ENCODE measurements at regions not wholly inside any gene's neighbourhood (a gene's known extent, or its start where the extent isn't known, plus 50 kb on each side); places are given as distances from the start of the nearest gene placed in this dataset.

DNA sequence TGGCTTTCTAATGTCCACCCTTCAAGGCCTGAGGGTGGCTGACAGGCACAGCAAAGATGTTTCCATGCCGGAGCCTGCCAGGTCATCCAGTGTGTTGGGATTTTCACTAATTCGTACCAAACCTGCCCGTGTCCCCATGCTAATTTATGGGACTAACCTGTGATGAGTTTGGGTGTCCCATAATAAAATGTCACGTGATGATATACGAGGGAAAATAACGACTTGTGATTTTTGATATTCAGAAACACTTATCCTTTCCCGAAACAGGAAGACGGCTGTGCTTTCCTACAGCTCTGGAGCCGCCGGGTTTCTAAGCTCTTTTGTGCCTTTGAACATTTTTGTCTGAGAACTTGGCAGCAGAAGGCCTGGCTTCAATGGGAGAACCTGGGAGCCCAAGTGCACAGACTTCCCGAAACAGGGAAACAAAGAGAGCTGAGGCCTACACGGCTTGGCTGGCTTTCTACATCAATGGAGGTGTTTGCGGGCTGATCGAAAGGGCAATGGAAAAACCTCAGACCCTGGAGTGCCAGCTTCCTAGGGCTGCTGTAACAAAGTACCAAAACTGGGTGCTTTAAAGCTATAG is 171.9 kb upstream of the JARID2 start:
- DNase-seq = no peak

DNA sequence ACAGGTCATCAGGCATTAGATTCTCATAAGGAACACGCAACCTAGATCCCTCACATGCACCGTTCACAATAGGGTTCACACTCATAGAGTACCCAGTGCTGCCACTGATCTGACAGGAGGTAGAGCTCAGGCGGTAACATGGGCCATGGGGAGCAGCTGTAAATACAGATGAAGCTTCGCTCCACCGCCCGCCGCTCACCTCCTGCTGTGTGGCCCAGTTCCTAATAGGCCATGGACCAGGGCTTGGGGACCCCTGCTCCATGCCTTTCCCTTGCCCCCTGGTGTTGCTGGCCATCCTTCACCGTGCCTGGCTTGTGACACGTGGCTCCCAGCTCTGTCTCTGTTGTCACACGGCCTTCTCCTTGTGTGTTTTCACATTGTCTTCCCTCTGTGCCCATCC is 171.1 kb upstream of the JARID2 start:
- no peak for DNase-seq

DNA sequence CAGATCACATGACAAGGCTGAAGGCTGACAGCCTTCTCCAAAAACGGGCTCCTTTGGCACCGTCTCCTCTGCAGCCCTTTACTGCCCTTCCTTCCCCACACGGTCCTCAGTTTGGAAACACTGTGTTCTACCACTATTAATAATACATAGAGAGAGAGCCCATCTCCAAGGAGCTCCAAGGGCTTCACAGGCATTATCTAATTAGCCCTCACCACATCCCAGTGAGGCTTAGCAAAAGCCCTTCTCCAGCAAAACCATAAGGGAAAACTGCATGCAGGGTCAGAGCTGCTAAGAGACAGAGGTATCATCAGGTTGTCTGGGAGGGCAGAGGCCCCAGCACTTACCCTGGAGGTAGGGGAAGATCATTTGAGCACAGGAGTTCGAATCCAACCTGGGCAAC is 169.3 kb upstream of the JARID2 start:
- no peak for DNase-seq

DNA sequence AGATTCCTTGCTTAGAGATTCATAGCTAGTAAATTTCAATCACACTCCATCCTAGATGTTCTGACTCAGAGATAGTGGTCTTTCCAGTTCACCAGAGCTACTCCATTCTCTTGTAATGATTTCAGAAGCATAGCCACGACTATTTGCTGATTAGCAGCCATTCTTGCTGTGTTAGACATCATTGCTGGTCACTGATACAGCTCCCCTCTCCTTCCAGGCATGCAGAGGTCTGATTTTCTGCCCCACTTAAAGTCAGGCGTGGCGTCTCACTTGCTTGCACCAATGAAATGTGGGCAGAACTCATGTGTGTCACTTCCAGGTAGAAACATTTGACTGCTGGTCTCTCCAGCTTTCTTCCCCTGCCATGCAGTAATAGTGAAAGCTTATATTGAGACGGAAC is 168.9 kb upstream of the JARID2 start:
- no peak for DNase-seq

DNA sequence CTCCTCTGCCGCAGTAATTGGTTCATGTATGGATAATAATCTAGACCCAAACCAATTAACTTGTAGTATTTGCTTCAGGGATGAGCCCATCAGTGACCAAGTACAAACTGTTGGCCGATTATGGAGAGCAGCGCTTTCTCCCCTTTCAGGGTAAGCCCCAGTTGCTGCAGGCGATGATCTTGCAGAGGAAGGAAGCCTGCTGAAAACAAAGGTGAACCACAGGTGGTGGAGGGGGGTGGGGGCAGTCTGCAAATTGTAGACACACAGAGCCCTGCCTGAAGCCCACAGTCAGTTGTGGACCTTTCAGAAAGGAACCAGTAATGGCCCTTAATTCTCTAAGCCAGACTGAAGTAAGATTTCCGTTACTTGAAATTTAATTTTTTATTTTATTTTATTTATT is 167.9 kb upstream of the JARID2 start:
- DNase-seq = no peak

DNA sequence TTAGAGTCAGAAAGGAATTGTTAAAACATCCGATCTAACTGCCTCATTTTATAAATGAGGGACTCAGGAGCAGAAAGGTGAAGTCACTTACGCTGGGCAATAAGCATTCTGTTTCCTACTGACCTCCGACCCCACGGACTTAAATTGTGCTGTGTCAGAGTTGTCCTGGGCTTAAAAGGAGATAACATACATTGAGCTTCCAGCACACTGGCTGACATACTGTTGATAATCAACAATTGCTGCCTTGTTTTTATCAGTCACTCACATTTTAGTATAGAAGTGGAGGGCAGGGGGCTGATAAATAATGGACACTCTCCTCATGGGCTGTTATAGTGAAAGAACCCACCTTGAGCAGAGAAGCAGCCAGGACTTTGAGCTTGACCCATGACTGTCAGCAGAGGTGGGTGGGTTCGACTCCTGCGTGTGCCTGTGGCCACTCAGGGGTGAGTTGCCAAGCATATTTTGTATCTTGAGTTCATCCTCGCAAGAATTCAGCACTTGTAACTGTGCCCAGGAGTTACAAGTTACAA is 166.5 kb upstream of the JARID2 start:
- no peak for DNase-seq

DNA sequence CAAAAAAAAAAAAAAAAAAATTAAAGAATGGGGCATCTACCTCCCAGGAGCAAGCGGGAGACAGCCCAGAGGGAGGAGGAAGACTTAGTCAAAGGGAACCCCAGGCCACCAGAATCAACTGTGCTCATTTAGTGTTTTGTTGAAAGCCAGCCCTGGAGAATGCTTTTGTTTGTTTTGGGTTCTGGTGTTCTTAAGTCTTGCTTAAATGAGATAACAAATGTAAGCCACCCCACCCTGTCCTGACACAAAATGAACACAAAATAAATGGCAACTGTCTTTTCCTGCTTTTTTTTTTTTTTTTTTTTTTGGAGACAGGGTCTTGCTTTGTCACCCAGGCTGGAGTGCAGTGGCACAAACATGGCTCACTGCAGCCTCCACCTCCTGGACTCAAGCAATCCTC is 165.0 kb upstream of the JARID2 start:
- no peak for DNase-seq

DNA sequence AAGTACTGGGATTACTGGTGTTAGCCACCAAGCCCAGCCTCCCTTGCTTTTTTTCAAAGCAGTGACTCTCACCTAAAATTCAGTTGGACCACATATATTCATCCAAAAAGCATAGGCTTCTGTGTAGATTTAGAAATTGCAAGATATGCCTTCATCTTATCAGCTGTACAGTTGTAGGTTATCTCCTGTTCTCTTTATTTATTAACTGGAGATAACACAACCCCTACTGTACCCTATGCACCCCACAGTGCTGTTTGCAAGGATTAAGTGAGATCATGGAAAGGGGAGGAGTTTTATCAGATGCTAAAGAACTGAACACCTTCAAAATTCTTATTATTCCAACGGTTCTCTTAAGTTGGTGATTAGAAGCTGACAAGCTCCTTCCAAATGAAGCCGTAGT is 164.4 kb upstream of the JARID2 start:
- DNase-seq = no peak

DNA sequence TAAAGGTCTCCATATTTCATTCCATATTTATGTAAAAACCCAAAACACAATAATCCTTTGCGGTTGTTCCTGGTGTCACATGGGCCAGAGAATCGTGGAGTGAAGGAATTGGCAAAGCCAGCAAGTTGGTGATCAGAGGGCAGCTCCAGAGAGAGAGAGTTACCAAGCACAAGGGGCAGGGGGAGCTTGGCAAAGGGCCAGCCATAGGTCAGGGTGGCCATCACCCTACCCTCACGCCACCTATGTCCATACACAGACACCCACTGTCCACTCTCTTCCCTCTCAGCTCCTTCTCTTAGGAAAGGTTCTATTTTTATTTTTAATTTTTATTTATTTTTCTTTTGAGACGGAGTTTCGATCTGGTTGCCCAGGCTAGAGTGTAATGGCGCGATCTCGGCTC is 163.2 kb upstream of the JARID2 start:
- DNase-seq = no peak

DNA sequence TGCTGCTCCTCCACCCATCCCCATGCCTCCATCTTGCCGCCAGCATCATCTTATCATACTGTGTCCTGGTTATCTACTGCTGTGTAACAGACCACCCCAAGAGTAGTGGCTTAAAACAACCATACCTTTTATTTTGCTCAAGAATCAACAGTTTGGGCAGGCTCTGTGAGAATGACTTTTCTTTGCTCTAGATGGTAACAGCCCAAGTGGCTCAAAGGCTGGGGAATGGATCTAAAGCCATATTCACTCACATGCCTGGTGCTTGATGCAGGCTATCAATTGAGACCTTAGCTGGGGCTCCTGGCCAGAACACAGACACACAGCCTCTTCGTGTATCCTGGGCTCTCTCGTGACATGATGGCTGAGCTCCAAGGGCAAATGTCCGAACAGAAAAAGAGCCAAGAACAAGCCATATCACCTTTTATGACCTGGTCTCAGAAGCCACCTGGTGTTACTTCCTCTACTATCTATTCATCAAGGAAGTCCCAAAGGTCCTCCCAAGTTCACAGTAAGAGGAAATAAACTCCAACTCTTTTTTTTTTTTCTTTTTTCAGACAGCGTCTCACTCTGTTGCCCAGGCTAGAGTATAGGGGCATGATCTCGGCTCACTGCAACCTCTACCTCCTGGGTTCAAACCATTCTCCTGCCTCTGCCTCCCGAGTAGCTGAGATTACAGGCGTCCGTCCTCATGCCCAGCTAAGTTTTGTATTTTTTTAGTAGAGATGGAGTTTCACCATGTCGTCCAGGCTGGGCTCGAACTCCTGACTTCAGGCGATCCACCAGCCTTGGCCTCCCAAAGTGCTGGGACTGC is 159.3 kb upstream of the JARID2 start:
- DNase-seq = no peak

DNA sequence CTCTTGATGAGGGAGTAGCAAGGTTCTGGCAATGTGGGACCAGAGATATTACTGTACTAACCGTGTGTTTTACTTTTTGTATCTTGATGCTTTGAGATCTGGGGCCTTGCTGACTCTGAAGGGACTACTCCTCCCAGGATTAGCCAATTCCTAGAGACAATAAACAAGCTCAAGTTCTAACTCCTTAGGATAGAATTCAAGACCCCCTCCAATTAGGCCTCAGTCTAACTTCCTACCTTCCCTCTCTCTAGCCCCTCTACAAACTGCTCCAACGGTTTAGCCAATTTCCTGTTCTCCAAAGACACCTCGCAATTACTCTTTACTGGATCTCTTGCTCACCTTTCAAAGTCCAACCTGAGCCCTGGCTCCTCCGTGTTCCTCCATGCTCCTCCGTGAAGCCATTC is 158.7 kb upstream of the JARID2 start:
- no peak for DNase-seq

DNA sequence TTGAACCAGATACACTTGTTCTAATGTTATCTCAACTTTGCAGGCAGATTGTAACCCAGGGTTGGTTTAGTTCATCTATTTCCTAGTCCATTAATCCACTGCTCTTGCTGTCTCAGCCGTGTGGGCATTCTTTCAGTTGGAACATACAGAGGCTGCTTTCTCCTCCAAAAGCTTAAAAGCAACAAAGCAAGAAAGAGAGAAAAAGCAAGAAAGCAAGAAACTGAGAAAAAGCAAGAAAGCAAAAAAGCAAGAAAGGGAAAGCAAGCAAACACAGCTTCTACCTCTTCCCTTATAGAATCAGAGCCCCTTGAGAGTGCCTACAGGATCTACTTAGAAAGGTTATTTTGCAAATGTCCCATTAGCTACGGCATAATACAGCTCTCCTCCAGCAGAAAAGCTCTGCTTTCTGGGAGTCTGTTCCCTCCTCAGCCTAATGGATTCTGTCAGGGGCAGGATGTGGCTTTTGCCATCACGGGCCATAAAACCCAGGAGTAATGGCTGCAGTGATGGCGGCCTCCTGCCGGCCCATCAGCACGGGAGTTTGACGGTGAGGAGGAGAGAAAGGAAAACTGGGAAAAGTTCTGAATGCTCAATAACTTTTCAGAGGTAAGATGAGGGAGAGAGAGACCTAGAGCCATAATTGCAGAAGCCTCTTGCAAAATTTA is 156.8 kb upstream of the JARID2 start:
- no peak for DNase-seq

DNA sequence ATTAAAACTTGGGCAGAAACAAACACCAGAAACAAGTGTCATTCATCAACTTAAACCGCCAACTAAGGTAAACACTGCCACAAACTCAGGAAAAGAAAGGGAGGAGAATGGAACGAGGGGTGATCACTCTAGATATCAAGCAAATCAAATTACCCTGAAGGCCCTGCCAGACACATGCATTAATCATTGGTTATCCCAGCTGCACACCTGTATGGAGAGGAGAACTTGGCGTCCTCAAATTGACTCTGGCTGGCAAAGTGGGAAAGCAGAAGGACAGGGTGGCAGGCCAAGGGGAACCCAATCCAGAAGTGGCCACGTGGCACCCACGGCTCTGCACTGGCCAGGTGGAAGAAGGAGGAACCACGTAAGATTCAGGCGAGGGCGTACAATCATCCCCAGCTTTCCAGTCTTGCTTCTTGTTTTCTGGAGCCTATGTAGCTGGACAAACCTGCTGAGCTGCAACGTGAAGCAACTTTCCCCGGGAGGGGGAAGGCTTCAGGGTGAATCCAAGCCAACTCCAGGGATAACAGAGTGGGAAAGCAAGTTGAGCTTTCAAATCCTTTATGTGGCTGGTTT is 156.2 kb upstream of the JARID2 start:
- DNase-seq = no peak

DNA sequence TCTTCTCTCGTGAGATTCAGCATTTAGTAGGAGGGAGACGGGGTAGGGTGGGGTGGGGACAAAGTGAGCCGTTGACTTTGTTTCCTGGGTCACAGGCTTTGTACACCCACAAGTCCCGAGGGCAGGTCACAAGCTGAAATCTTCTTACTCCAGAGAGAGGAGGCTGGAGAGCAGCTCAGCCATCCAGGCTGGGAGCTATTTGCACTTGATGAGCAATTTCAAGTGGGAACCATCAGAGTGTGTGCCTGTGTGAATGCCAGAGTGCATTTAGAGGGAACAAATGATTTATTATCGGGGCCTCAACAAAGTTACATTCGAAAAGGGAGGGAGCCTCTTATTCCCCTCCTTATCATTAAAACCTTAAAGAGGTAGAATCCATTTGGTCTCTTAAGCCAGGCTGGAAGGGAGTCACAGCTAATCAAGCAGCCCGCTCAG is 155.7 kb upstream of the JARID2 start:
- DNase-seq = no peak

DNA sequence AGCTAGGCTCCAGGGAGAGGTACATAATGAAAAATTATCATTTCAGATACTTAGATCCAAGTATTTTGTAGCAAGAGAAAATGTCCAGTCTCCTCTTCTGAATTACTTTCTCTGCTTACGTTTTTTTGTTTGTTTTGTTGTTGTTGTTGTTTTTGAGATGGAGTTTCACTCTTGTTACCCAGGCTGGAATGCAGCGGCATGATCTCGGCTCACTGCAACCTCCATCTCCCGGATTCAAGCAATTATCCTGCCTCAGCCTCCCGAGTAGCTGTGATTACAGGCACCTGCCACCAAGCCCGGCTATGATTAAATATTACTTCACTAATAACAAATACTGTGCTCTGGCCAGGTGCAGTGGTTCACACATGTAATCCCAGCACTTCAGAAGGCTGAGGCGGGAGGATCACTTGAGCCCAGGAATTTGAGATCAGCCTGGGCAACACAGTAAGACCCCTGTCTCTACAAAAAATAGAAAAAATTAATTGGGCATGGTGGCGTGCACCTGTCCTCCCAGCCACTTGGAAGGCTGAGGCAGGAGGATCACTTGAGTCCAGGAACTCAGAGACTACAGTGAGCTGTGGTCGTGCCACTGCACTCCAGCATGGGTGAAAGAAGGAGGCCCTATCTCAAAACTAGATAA is 155.0 kb upstream of the JARID2 start:
- DNase-seq = no peak

DNA sequence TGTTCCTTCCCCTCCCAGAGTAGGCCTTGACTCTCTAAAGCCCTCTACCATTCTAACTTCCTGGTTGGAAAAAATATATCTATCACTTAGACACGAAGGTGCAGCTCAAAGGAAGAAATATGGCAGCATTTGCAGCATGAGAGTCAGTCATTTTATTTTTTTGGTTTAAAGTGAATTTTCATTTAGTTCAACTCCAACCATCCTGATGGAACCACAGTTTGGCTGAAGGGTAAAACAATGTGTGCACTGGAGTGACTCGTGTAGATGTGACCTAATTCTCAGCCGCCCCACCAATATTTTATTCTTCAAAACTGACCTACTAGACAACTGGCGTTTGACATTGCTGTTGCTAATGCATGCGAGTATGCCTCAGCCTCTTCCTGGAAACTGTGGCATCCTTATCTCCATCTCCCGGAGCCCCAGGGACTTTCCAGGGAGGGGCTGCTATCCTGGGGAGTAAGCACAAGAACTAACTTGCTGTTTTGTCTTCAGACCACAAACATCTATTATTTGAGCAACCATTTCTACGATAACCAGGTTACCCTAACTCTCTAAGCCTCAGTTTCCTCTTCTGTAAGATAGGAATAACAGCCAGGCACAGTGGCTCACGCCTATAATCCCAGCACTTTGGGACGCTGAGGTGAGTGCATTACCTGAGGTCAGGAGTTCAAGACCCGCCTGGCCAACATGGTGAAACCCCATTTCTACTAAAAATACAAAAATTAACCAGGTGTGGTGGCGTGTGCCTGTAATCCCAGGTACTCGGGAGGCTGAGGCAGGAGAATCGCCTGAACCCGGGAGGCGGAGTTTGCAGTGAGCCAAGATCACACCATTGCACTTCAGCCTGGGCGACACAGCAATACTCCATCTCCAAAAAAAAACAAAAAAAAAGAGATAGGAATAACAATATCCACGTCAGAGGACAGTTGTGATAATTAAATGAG is 148.7 kb upstream of the JARID2 start:
- peak in 1 of 5 donors; percentile 8 for DNase-seq

DNA sequence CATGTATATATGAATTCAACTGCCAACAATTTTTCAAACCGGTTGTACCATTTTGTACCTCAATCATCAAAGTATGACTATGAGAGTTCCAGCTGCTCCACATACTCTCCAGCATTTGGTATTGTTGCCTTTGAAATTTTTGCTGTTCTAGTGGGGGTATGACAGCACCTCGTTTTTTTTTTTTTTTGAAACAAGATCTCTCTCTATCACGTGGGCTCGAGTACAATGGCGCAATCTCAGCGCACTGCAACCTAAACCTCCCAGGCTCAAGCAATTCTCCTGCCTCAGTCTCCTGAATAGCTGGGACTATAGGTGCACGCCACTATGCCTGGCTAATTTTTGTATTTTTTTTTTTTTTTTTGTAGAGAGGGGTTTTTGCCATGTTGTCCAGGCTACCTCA is 144.7 kb upstream of the JARID2 start:
- DNase-seq = no peak

DNA sequence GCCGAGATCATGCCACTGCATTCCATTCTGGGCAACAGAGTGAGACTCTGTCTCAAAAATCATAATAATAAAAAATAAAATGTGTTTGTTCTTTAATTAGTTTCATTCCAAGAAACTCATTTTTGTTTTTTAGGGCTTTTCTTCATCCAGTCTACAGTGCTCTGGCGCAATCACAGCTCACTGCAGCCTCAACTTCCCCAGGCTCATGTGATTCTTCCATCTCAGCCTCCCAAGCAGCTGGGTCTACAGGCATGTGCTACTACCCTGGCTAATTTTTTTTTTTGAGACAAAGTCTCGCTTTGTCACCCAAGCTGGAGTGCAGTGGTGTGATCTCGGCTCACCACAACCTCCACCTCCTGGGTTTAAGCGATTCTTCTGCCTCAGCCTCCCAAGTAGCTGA is 143.6 kb upstream of the JARID2 start:
- DNase-seq = no peak

DNA sequence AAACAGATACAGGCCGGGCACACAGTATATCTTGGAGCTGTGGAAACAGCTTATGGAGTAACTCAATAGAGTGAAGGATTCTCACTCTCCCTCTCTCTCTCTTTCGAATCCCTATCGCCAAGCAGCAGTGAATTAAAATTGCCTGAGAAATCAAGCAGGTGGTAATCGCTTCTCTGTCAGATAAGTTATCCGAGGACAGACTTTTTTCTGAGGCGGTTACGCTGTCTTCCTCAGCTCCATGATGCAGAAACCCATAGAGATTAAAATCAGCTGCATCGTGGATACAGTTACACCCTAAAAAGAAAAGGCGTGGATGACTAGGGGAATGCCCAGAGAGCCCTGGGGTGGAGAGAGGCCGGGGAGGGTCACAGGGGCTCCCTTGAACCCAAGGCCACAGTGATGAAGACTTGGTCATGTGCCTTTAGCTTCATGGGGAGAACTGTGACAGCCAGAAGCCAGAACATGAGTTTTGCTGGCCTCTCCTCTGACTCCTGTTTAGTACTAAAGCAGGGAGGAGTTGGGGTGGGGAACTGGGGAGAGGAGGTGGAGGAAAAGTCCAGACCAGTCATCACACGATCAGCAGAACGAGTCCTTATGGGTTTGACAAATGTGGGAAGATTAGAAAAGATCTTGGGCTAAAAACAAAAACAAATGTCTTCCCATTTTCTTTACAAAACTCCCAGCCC is 138.8 kb upstream of the JARID2 start:
- DNase-seq = no peak

DNA sequence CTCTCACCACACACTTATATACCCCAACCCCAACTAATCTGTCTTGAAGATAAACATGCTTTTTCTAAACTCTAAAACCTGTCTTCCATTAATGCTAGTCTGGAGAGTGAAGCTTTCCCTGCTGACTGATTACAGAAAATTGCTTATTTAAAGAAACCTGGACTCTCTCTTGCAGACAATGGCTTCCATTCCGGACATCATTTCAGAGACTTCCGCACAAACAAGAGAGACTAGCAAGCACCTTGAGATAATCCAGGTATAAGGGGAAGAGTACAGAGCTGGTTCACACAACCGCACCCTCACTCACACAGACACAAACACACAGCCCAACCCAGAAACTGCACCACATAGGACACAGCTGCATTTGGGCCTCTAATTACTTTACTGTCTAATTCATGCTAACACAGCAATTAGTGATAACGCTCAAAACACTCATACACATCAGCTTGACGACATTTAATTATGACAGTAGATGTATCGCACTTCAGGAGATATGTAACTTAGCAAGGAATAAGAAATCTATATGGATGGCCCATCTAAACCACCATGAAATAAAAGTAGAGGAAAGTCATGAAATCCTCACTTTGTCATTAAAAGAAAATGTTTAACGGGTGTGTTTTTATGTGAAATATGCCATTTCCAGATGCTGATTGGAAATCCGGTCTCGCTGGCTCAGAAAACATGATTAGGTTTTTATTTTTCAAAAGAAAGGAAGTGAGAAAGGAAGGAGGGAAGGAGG is 138.1 kb upstream of the JARID2 start:
- DNase-seq = no peak

DNA sequence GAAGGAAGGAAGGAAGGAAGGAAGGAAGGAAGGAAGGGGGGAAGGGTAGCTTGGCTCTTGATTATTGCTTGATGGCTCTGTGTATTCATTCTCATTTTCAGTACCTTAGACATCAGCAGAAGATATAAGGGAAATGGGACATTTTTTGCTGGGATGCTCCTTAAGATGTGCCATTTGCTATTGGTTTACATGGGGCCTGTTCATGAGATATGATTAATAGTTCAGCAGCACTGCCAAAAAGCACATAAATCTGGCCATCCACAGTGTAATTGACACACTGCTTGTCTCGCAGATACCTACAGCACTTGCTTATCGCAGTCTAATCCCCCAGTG is 137.5 kb upstream of the JARID2 start:
- DNase-seq = no peak
